H1 (cell line): ENCODE measurements at regions not wholly inside any gene's neighbourhood (a gene's known extent, or its start where the extent isn't known, plus 50 kb on each side); places are given as distances from the start of the nearest gene placed in this dataset.

Source experiments
- CTBP2 ChIP-seq: IDR thresholded peaks from 2 replicates; pipeline ENCODE4 v1.7.0; 2011; ENCODE audit warnings: borderline replicate concordance, mild to moderate bottlenecking, moderate library complexity, mixed read lengths, low read length; ENCODE audit not compliant: insufficient read depth, insufficient read length
- CTCF ChIP-seq, 3 experiments: IDR thresholded peaks; 1 replicate in 2 of 3; 2 replicates in 1 of 3; pipeline versions ENCODE4 v1.5.1 to v1.6.1; 2011; ENCODE audit warnings: low read length in 3 of 3, mild to moderate bottlenecking in 3 of 3, inconsistent platforms in 2 of 3, low read depth in 1 of 3, moderate library complexity in 1 of 3; ENCODE audit not compliant: insufficient read depth in 1 of 3; ENCODE audit errors: control extremely low read depth in 1 of 3
- FOSL1 ChIP-seq: IDR thresholded peaks from 2 replicates; pipeline ENCODE4 v1.6.1; 2011; ENCODE audit warnings: mild to moderate bottlenecking, low read depth, low read length, moderate library complexity; ENCODE audit not compliant: insufficient read depth
- GTF2F1 ChIP-seq: IDR thresholded peaks from 2 replicates; pipeline ENCODE4 v1.6.1; 2012; ENCODE audit warnings: low read depth, low read length, improper control_type of control experiment, borderline replicate concordance
- TCF12 ChIP-seq: IDR thresholded peaks from 2 replicates; pipeline ENCODE4 v1.6.1; 2011; ENCODE audit warnings: low read depth, mild to moderate bottlenecking, low read length

GRCh38 chr6:128731249-128732165 lies 151.4 kb upstream of the LAMA2 start (continued):
- TF ChIP-seq CTCF (IDR thresholded peaks at IDR 0.05; ENCODE audit: control extremely low read depth in 1 of 3, insufficient read depth in 1 of 3, low read depth in 1 of 3, low read length in 3 of 3), result peak in 2 of 3 experiments; percentile 63 to 68; a peak in 3 of 4 replicates
- TF ChIP-seq CTBP2, result no peak
- no peak for TF ChIP-seq FOSL1
- no peak for TF ChIP-seq GTF2F1
- TF ChIP-seq TCF12, result no peak
